Pulmonary artery endothelial cell (primary cell): ENCODE measurements at regions not wholly inside any gene's neighbourhood (a gene's known extent, or its start where the extent isn't known, plus 50 kb on each side); places are given as distances from the start of the nearest gene placed in this dataset.
"Not testable (repeated sequence)": the region's sequence is repeated elsewhere in the genome, so short reads cannot be mapped to it uniquely, and the experiment has no call there.

Source experiments
- DNase-seq: peaks from one replicate; pipeline ENCODE4 v3.0.0-alpha.2; 2011; ENCODE audit warnings: low read depth, low spot score

DNA sequence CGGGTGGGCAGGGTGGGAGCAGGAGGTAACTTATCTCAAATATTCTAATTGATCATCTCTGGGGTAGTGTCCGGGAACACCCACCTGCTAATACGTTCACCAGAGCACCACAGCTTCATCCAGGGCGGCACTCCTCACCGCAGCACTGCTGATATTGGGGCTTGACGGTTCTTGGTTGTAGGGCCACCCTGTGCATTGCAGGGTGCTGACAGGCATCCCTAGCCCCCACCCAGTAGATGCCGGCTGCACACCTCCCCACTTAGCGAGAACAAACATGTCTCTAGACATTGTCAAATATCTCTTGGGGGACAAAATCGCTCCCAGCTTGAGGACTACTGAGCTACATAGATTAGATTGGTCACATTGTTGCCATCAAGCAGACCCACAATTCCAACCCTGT, 73.9 kb upstream of the WASF3 start:
- DNase-seq = no peak

DNA sequence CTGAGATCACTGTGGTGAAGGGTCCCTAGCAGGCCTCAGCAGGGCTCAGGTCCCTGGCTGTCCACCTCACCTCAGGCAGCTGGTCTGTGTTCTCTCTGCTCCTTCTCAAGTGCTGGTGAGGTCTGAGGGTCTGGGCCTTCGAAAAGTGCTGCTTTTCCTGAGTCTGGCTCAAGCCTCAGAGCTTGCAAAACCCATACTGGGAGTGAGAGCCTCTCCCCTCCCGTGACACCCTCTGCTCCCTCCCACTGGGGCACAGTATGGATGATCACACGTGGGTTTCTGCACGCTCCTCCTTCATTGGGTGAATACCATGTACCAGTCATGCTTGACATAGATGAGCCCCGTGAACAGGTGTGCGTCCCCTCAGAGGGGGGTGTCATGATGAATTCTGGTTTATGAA, 73.3 kb upstream of the WASF3 start:
- no peak for DNase-seq

DNA sequence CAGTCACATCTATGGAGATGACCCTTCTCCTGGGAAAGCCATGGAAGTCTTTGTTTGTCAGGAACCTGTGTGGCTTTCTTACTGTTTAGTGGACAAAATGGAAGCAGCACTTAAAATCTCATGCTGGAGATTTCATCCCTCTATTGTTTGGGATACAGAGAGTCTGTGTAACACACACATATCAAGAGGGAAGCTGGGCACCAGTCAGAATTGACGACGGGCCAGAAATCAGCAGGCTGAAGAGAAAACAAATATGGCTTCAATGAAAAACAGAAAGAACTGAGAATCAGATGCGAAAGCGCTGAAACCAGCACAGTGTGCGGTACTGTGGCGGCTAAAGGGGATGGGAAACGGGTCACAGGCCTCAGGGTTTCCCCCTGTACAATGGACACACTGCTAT, 72.2 kb upstream of the WASF3 start:
- no peak for DNase-seq

DNA sequence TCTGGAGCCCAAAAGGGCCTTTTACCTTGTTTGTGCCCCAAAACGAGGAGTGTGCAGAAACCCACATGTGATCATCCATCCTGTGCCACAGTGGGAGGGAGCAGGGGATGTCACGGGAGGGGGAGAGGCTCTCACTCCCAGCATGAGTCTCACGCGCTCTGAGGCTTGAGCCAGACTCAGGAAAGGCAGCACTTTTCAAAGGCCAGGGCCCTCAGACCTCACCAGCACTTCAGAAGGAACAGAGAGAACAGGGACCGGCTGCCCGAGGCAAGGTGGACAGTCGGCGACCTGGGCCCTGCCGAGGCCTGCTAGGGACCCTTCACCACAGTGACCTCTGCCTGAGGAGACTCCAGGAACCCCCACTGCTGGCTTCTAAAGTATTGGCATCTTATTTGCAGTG, 71.7 kb upstream of the WASF3 start:
- no peak for DNase-seq

DNA sequence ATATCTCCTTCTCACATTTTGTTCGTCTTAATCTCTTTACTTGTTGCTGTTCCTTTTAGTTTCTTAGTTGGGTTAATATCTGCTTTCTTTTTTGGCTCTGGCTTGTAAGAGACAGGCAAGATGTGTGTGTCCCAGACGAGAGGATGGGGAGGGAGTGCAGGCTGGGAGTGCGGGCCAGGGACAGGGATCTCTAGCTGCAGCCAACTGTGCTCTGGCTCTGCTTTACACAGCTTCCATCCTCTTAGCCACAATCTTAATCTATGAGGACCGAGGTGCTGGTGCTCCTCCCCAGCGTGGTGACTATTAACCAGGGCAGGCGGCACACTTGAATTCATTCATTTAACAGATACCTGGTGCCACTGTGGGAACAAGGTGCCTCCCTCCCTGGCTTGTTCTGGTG, 70.9 kb upstream of the WASF3 start:
- DNase-seq = no peak

DNA sequence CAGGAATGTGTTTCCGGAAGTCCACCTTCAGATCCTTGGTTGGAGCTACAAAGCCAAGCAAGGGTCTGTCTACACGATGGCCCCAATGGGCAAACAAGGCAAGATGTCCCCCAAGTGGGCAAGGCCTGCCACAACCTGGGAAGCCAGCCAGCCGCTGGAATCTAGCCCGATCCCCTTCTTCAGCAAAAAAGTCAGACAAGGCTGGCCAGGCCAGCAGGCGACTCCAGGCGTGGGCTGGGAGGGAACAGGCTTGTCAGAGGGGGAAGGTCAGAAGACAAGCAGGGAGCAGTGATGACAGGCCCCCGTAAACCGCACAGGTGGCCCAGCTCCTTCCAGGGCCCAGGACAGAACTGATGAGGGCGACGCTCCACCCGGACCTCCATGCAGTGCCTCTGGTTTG, 69.7 kb upstream of the WASF3 start:
- DNase-seq = no peak

DNA sequence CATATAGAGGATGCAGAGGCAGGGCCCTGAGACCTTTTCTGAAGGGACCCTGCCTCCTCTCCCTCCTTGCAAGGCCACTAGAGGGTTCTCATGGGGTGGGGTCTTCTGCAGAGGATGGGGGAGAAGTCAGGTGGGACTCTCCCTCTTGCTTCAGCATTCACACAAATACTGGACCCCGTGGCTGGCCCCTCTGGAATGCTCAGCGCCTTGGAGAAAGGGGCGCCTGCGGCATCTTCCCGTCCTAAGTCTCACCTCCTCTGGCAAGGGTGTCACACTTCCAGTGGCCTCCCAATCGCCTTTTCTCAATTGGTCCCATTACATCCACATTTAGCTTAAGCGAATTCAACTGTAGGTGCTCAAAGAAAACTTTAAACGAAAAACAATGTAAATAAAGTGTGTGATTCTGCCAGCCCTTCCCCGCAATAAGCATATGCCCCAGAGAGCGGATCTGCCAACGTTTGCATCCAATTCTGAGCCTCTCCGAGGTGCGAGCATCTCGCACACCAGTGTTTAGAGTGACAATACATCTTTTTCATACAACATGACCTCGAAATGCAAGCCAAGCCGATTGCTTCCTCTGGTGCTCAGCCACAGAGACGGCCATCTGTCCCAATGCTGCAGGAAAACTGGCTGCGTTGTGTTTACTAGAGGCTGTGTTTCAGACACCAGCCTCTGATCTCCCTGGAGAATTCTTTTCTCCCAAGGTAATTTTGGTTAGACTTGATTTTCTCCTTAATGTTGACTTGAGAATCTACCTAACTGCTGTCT, 69.1 kb upstream of the WASF3 start:
- DNase-seq = no peak

DNA sequence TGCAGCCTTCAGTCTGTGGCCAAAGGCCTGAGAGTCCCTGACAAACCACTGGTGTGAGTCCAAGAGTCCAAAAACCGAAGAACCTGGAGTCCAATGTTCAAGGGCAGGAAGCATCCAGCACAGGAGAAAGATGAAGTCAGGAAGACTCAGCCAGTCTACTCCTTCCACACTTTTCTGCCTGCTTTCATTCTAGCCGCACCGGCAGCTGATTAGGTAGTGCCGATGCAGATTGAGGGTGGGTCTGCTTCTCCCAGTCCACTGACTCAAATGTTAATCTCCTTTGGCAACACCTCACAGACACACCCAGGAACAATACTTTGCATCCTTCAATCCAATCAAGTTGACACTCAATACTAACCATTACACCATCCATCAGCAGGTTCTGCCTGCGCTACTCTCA, 65.2 kb upstream of the WASF3 start:
- DNase-seq = not testable (repeated sequence)

DNA sequence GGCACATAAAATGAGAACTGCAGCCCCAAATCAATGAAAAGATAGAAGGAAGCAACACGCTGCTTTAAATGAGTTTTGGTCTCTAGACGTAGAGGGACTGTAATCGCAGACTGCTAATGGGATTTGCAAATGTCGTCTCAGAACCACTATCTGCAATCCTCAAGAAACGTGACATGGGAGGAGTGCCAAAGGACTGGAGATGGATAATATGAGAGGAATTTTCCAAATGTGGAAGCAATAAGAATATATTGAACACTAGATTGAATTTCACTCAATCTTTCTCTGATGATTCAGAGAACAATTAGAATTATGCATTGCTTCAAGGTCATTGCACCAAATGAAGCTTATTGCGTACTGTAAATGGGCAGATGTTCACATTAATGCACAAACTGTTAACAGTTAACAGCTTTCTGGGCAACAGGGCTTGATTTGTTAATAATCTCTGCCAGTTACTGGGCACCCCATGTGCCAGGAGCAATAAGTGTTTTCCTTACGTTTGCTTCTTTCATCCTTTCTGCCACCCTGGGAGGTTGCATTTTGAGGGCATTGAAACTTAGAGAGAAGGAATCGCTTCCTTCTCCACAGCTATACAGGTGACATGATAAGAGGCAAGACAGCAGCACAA, 62.8 kb upstream of the WASF3 start:
- no peak for DNase-seq

DNA sequence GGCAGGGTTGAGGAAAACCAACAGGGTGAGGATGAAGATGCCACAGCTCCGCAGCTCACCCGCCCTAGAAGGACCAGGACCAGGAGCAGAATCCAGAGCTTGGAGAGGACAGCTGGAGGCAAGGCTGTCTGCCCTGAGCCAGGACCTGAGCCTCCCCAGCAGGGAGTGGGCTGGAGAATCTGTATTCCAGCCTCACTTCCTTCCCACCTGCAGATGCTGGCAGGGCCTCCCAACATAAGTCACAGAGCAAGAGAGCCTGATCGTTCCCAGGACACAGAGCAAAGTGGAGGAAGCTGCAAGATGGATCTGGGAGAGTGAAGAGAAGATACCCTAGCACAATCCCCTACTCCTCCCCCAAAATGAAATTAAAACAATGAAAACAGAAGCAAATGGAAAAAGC, 61.7 kb upstream of the WASF3 start:
- no peak for DNase-seq

DNA sequence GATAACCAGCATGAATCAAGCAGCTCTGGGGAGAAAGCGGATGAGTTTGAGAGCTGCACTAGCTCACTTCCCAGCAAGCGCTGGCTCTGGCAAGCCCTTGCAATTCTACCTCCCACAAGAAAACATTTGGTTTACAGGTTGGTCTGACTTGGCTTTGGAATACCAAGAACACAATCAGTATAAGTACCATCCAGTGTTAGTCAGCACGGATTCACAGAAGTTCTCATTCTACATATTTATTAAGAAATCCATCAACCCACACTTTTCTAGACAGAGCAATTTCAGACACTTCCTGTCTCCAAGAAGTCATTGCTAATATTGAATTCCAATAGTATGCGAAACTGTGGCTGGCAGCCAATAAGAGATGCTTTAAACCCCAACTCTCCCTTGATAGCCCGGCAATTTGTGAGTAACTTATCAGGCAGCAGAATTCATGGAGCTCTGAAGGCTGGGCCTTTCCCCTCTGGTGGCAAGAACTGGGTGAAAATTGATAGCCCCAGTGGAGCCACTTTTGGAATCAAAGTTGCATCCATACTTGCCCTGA, 59.4 kb upstream of the WASF3 start:
- no peak for DNase-seq

DNA sequence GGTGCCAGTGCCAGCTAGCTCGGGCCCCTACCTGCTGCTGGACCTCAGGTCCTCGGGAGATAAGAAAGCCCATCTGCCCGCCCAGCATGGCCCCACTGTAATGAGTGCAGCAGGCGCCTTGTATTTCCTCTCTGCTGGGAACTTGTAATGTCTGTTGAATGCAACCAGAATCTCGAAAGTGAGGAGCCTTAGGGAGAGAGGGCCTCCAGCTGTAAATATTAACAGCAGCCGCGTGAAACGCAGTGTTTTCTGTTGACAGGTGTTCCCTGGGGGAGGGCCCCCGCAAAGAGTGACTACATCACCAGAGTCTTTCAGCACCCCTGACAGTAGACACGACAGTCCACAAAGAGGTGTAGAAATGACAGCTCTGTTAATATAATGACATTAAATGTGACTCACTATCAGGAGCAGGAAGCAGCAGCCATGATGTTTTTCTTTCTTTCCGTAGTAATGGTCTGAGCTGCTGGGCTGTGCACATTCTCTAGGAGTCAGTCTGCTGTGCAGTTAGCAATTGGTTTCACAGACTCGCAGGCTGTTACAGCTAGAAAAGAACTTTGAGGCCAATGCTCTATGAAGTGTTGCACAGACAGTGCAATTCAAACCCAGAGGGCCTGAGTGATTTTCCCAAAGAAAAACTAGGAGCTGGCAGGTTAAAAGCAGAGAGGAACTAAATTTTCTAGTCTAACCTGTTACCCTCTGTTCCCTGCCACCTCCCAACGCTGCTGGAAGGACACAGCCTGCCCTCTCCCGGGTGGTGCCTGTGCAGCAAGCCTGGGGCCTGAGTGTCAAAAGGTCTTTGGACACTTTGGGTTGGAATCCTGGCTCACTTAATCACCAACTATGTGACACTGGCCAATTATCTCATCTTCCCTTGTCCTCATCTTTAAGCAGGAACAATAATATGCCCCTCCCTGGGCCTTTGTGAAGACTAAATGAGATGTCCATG, 58.6 kb upstream of the WASF3 start:
- no peak for DNase-seq

DNA sequence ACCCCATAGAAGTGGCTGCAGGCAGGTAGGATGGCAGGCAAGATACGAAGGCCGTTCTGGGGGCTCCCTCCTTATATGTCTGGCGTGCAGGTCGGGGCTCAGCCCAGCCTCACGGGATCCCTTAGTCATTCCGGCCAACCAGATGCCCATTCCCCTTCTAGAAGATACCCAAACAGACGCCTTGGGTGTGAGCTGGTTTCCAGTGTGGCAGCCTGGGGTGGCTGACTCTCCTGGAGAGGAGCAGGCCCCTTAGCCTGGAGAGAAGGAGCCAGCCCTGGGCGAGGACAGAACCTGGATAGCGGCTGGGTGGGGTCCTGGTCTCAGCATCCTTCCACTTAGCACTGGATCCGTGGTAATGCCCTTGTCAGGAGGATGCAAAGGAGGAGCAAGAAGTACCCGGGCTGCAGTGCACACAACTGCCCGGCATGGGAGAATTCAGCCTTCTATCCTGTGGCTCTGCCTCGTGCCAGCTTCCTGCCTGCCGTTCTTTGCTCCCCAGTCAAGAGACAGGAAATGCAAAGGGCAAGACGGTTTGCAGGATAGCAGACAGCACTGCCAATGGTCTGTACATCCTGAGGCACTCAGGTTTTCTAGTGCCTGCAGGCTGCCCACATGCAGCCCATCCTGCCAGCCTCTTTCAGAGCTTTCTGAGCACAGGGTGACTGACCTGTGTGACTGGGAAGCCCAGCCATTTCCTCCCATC, 56.7 kb upstream of the WASF3 start:
- no peak for DNase-seq

DNA sequence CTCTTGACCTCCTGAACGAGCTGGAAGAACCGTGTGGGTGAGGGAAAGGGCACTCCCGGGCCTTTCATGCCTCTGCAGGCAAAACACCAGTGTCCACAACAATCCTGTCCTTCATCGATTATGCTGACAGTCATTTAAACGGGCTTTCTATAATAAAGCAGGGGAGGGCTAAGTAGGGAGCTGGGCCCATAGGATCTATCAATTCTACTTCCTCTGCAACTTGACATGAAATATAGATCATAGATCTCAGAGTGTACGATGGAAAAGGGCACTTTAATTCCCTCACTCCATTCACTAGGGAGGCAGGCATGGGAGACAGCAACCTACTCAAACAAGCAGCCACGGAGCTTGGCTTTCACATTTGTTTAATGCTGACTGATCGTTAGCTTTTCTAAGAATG, 55.8 kb upstream of the WASF3 start:
- DNase-seq = no peak

DNA sequence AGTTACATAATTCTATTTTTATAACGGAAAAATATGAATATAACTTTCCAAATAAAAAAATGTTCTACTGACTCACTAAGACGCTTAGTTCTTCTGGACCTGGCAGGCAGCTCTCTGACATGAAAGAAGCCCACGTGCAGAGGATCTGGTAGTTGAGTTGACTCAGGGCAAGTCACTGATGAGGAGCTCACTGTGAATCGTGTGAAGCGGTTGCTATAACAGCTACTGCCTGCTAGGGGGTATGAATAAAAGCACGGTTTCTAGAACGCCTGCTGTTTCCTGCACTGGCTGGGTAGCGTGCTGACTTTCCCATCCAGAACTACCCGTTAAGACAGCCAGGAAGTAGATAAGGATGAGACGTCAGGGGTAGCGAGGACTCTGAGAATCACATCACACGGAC, 54.7 kb upstream of the WASF3 start:
- peak; percentile 39 for DNase-seq

DNA sequence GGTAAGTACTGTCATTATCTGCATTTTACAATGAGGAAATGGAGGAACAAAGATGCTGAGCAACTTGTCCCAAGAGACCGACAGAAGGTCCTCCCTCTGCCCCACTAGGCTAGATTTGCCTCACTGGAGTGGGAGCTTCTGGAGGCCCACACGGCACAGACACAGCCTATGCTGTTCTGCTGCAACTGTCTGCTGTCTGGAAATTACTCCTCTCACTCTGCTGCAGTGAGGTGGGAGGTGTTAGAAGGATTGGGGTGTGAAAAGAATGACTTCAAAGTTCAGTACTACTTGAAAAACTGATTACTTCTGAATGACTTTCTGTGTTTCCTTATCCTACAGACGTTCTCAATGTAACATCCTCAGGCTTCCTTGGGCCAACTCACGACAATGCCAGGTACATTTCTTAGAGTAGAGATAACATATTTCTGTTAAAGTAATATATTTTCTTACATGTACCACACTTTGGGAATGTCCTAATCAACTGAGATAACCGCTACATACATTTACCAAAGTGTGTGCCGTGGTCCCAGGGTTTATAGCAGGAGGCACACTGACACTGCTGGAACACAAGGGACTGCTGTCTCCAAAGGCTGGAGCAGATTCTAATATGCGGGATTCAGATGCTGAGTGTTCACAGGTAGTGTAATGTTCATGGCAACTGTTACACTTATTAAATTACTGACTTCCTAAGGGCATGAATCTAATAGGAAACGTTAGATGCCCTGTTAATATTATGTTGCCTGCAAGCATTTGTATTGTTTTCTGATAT, 53.5 kb upstream of the WASF3 start:
- DNase-seq = no peak
